Natural killer cell (primary cell): ENCODE measurements at regions not wholly inside any gene's neighbourhood (a gene's known extent, or its start where the extent isn't known, plus 50 kb on each side); places are given as distances from the start of the nearest gene placed in this dataset.

Source experiments
- ATAC-seq, 3 donors: fragments of 150-1000 bp in 2 of 3; fragments of 200-7000 bp in 1 of 3; cut with Tn5 transposase; 1 replicate in 1 of 3; 2 replicates in 2 of 3; pipeline ENCODE4 v1.10.0; 2021; ENCODE audit warnings: mild to moderate bottlenecking in 2 of 3, moderate library complexity in 2 of 3
- DNase-seq, 2 donors: peaks; one replicate each; pipeline versions ENCODE4 v3.0.0 to v3.0.0-alpha.2; 2013 to 2021; ENCODE audit warnings: mixed read lengths in 1 of 2
- H3K27ac ChIP-seq: one replicate; pipeline ENCODE4 v1.5.1; 2013; ENCODE audit warnings: mild to moderate bottlenecking, low read length
- H3K27me3 ChIP-seq: one replicate; pipeline ENCODE4 v1.6.1; 2013; ENCODE audit warnings: low read length; ENCODE audit not compliant: control insufficient read depth, insufficient read depth
- H3K36me3 ChIP-seq: one replicate; pipeline ENCODE4 v1.6.1; 2013; ENCODE audit warnings: low read length; ENCODE audit not compliant: control insufficient read depth, insufficient read depth
- H3K4me1 ChIP-seq: one replicate; pipeline ENCODE4 v1.6.1; 2013; ENCODE audit warnings: low read length; ENCODE audit not compliant: control insufficient read depth, insufficient read depth
- H3K4me3 ChIP-seq: one replicate; pipeline ENCODE4 v1.5.1; 2013; ENCODE audit warnings: low read length
- H3K9me3 ChIP-seq: one replicate; pipeline ENCODE4 v1.6.1; 2013; ENCODE audit warnings: low read length; ENCODE audit not compliant: control insufficient read depth, insufficient read depth
- H3K27ac Mint-ChIP-seq, 2 donors: one replicate each; pipeline ENCODE4 v1.8.0; 2022; ENCODE audit warnings: mild to moderate bottlenecking in 2 of 2, mixed read lengths in 2 of 2, moderate library complexity in 1 of 2
- H3K27me3 Mint-ChIP-seq, 2 donors: one replicate each; pipeline ENCODE4 v1.8.0; 2022; ENCODE audit warnings: low read depth in 2 of 2, mixed read lengths in 2 of 2
- H3K36me3 Mint-ChIP-seq: one replicate; pipeline ENCODE4 v1.8.0; 2022; ENCODE audit warnings: mixed read lengths
- H3K4me1 Mint-ChIP-seq, 2 donors: one replicate each; pipeline ENCODE4 v1.8.0; 2022; ENCODE audit warnings: mixed read lengths in 2 of 2
- H3K4me3 Mint-ChIP-seq: one replicate; pipeline ENCODE4 v1.8.0; 2022; ENCODE audit warnings: mild to moderate bottlenecking, moderate library complexity, mixed read lengths
- H3K9me3 Mint-ChIP-seq, 2 donors: one replicate each; pipeline ENCODE4 v1.8.0; 2022; ENCODE audit warnings: mixed read lengths in 2 of 2
- CTCF ChIP-seq: fragments of 200-600 bp; IDR thresholded peaks from one replicate; pipeline ENCODE4 v1.8.0; 2022; ENCODE audit warnings: antibody characterized with exemption
- WGBS: methylation state at CpG from one replicate; pipeline ENCODE4 v1.1.7; 2013; ENCODE audit warnings: missing lambda C conversion rate; ENCODE audit not compliant: insufficient coverage; 5-methylcytosine and 5-hydroxymethylcytosine counted together
- intact Hi-C: fragments of 100-400 bp; cut with micrococcal nuclease; formaldehyde crosslinking; loops from one replicate; pipeline ENCODE4 v1.14.2; 2022

DNA sequence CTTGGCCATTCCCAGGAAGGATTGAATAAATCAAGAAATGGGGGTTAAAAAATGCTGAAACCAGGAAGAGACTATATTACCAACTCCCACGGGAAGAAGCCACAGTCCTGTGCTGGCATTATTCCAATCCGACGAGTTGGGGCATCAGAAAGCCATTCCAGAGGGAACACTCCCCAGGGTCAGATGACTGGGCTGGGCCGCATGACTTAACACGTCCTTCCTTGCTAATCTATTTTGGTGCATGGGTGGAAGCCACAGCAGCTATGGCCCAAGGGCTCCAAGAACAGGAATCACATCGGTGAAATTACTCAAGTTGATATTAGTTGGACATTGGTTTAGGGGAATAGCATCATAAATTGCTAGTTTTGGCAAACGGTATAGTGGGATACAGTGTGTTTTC lies 592.9 kb upstream of the NRP1 start:
- H3K27ac ChIP-seq: no peak overlapping the region
- H3K4me3 Mint-ChIP-seq: no peak overlapping the region
- H3K4me3 ChIP-seq: no peak overlapping the region
- H3K9me3 Mint-ChIP-seq: no peaks in the 10 kb centered on the region
- no peaks in the 10 kb centered on the region for H3K27me3 ChIP-seq
- no peaks in the 10 kb centered on the region for H3K36me3 Mint-ChIP-seq
- H3K36me3 ChIP-seq: no peaks in the 10 kb centered on the region
- no peak for ATAC-seq
- intact Hi-C loops: no loop called here
- no peaks in the 10 kb centered on the region for H3K9me3 ChIP-seq
- no peaks in the 10 kb centered on the region for H3K4me1 Mint-ChIP-seq
- no peak overlapping the region for H3K27ac Mint-ChIP-seq
- TF ChIP-seq CTCF: no peak
- peaks cover 1 to 2% of the 10 kb centered on the region in 2 donors for H3K27me3 Mint-ChIP-seq
- DNase-seq: no peak
- H3K4me1 ChIP-seq: no peaks in the 10 kb centered on the region
- 85% methylated on average over 7 of the region's 7 CpGs for WGBS

GRCh38 chr10:33921970-33922605 lies 587.6 kb upstream of the NRP1 start:
- Mint-ChIP-seq H3K4me1 (no peaks in the 10 kb centered on the region), H3K36me3 (no peaks in the 10 kb centered on the region), H3K9me3 (no peaks in the 10 kb centered on the region), H3K27ac (no peak overlapping the region), H3K4me3 (no peak overlapping the region), H3K27me3 (peaks cover 9 to 27% of the 10 kb centered on the region in 2 donors)
- no peaks in the 10 kb centered on the region for H3K4me1 ChIP-seq
- no peaks in the 10 kb centered on the region for H3K27me3 ChIP-seq
- no peak overlapping the region for H3K27ac ChIP-seq
- no peaks in the 10 kb centered on the region for H3K9me3 ChIP-seq
- H3K4me3 ChIP-seq: no peak overlapping the region
- ATAC-seq (no peak), DNase-seq (no peak)
- 85% methylated on average over 3 of the region's 5 CpGs for WGBS
- H3K36me3 ChIP-seq: no peaks in the 10 kb centered on the region
- intact Hi-C loops: no loop called here
- TF ChIP-seq CTCF: no peak

- Mint-ChIP-seq H3K27ac (no peak overlapping the region), H3K4me3 (no peak overlapping the region), H3K9me3 (no peaks in the 10 kb centered on the region), H3K27me3 (peaks cover 9 to 31% of the 10 kb centered on the region in 2 donors), H3K4me1 (no peaks in the 10 kb centered on the region), H3K36me3 (no peaks in the 10 kb centered on the region)
- TF ChIP-seq CTCF: no peak
- intact Hi-C loops: no loop called here
- no peak for ATAC-seq
- DNase-seq: no peak
- H3K36me3 ChIP-seq: no peaks in the 10 kb centered on the region
- WGBS: 81% methylated on average over 1 of the region's 1 CpG
- no peaks in the 10 kb centered on the region for H3K9me3 ChIP-seq
- H3K4me1 ChIP-seq: no peaks in the 10 kb centered on the region
- H3K27me3 ChIP-seq: no peaks in the 10 kb centered on the region
- H3K27ac ChIP-seq: no peak overlapping the region
- H3K4me3 ChIP-seq: no peak overlapping the region
Observed at GRCh38 chr10:33920351-33920750, 585.9 kb upstream of the NRP1 start.

GRCh38 chr10:33919244-33919643 lies 584.8 kb upstream of the NRP1 start:
- Histone ChIP-seq H3K27me3 (no peaks in the 10 kb centered on the region), H3K4me3 (no peak overlapping the region), H3K36me3 (no peaks in the 10 kb centered on the region), H3K4me1 (no peaks in the 10 kb centered on the region), H3K9me3 (no peaks in the 10 kb centered on the region), H3K27ac (no peak overlapping the region)
- no peak overlapping the region for H3K4me3 Mint-ChIP-seq
- no peak for DNase-seq
- H3K9me3 Mint-ChIP-seq: no peaks in the 10 kb centered on the region
- intact Hi-C loops: no loop called here
- no peaks in the 10 kb centered on the region for H3K4me1 Mint-ChIP-seq
- TF ChIP-seq CTCF: no peak
- H3K27me3 Mint-ChIP-seq: peaks cover 9 to 39% of the 10 kb centered on the region in 2 donors
- H3K27ac Mint-ChIP-seq: no peak overlapping the region
- no peak for ATAC-seq
- WGBS: no CpG with 5 or more reads among the region's 1 CpG
- no peaks in the 10 kb centered on the region for H3K36me3 Mint-ChIP-seq
